ENCODE measurements at regions not wholly inside any gene's neighbourhood (a gene's known extent, or its start where the extent isn't known, plus 50 kb on each side); places are given as distances from the start of the nearest gene placed in this dataset.

DNA sequence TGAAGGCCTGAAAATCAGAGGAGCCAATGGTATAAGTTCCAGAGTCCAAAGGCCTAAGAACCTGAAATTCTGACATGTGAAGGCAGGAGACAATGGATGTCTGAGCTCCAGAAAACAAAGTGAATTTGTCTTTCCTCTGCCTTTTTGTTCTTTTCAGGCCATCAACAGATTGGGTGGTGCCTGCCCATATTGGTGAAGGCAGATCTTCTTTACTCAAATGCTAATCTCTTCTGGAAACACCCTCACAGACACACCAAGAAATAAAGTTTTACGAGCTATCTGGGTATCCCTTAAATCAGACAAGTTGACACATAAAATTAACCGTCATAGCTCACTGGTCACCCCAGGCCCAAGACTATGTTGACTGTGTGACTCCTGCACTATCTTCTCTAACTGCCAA is 163.8 kb upstream of the NCKAP5 start:
- POLR2A ChIA-PET = interaction anchor here (0.5 kb wide), 1 partner anchor 1202 kb away, joined by 5 read pairs; no protein-coding TSS in a partner anchor
- Histone ChIP-seq H3K27ac (ENCODE audit: extremely low read depth, low read depth, low read length) (no peak overlapping the region), H3K9me1 (ENCODE audit: control insufficient read depth, insufficient read depth, low read length) (no peaks in the 10 kb centered on the region), H3K79me2 (ENCODE audit: control insufficient read depth, insufficient read depth, low read length) (no peaks in the 10 kb centered on the region), H3K9me3 (replicated peaks; ENCODE audit: control insufficient read depth, insufficient read depth, low read depth, low read length) (no peaks in the 10 kb centered on the region), H3K4me3 (no peak overlapping the region), H3K27me3 (ENCODE audit: control insufficient read depth in 2 of 2, insufficient read depth in 2 of 2, low read length in 2 of 2) (no peaks in the 10 kb centered on the region; a peak in 1 of 5 replicates), H3K4me2 (ENCODE audit: insufficient read depth, low read length) (no peak overlapping the region), H4K20me1 (replicated peaks; ENCODE audit: control insufficient read depth, insufficient read depth, low read length) (no peaks in the 10 kb centered on the region), H2AFZ (ENCODE audit: low read depth, low read length) (no peak overlapping the region), H3K36me3 (ENCODE audit: control insufficient read depth, insufficient read depth, low read length) (no peaks in the 10 kb centered on the region), H3K9ac (ENCODE audit: insufficient read depth in 1 of 2, low read depth in 2 of 2, low read length in 2 of 2) (no peak overlapping the region), H3K4me1 (replicated peaks in 1 of 2; ENCODE audit: control insufficient read depth in 2 of 2, insufficient read depth in 2 of 2, low read length in 2 of 2) (no peaks in the 10 kb centered on the region)
- TF ChIP-seq POLR3A (IDR thresholded peaks at IDR 0.05; ENCODE audit: borderline replicate concordance, extremely low read depth, insufficient read depth, insufficient read length) (no peak), BACH1 (tag; IDR thresholded peaks at IDR 0.05) (no peak), KLF6 (CRISPR knock-in tag; IDR thresholded peaks at IDR 0.05; ENCODE audit: borderline replicate concordance) (no peak), TCF3 (CRISPR knock-in tag; IDR thresholded peaks at IDR 0.05) (no peak), ZNF217 (CRISPR knock-in tag; IDR thresholded peaks at IDR 0.05) (no peak), ASH1L (IDR thresholded peaks at IDR 0.05; ENCODE audit: borderline replicate concordance, low read depth, partially characterized antibody) (no peak), POLR2H (tag; IDR thresholded peaks at IDR 0.05; ENCODE audit: low read depth) (no peak), FOXM1 (IDR thresholded peaks at IDR 0.05; ENCODE audit: low read depth) (no peak), FOXM1 (CRISPR knock-in tag; IDR thresholded peaks at IDR 0.05; ENCODE audit: low read depth) (no peak), NCOA2 (IDR thresholded peaks at IDR 0.05; ENCODE audit: partially characterized antibody in 2 of 2) (no peak), PRMT5 (CRISPR knock-in tag; IDR thresholded peaks at IDR 0.05) (no peak), BMI1 (IDR thresholded peaks at IDR 0.05; ENCODE audit: low read length) (no peak), ERF (CRISPR knock-in tag; IDR thresholded peaks at IDR 0.05) (no peak), ZNF263 (CRISPR knock-in tag; IDR thresholded peaks at IDR 0.05; ENCODE audit: borderline replicate concordance) (no peak), TOE1 (IDR thresholded peaks at IDR 0.05; ENCODE audit: borderline replicate concordance) (no peak), TOE1 (CRISPR knock-in tag; IDR thresholded peaks at IDR 0.05; ENCODE audit: borderline replicate concordance, low read depth) (no peak)
- TF ChIP-seq, protein P1, sequence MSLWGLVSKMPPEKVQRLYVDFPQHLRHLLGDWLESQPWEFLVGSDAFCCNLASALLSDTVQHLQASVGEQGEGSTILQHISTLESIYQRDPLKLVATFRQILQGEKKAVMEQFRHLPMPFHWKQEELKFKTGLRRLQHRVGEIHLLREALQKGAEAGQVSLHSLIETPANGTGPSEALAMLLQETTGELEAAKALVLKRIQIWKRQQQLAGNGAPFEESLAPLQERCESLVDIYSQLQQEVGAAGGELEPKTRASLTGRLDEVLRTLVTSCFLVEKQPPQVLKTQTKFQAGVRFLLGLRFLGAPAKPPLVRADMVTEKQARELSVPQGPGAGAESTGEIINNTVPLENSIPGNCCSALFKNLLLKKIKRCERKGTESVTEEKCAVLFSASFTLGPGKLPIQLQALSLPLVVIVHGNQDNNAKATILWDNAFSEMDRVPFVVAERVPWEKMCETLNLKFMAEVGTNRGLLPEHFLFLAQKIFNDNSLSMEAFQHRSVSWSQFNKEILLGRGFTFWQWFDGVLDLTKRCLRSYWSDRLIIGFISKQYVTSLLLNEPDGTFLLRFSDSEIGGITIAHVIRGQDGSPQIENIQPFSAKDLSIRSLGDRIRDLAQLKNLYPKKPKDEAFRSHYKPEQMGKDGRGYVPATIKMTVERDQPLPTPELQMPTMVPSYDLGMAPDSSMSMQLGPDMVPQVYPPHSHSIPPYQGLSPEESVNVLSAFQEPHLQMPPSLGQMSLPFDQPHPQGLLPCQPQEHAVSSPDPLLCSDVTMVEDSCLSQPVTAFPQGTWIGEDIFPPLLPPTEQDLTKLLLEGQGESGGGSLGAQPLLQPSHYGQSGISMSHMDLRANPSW (CRISPR knock-in tag; IDR thresholded peaks at IDR 0.05) = no peak
- no peak for DNase-seq (ENCODE audit: extremely low read depth in 1 of 4, low spot score in 3 of 4)
- ATAC-seq = no peak
- CTCF ChIA-PET (ENCODE audit: low intra/inter-chr PET ratio) = no interaction called here
- intact Hi-C loops (cut with micrococcal nuclease) = no loop called here
- no peak for FAIRE-seq
- BruUV-seq (replicated peaks) = no TSS peak
- in situ Hi-C loops (cut with MboI) = no loop called here
- 0% methylated on average over 2 of the region's 2 CpGs for WGBS (ENCODE audit: insufficient coverage, low coverage, missing lambda C conversion rate)
